SK-N-SH treated with all-trans-retinoic acid at 6 μM for 48 hours (cell line): ENCODE measurements at regions not wholly inside any gene's neighbourhood (a gene's known extent, or its start where the extent isn't known, plus 50 kb on each side); places are given as distances from the start of the nearest gene placed in this dataset.

ENCODE experiments used
- CREB5 ChIP-seq: fragments of 250-450 bp; sonication (Bioruptor Pico); IDR thresholded peaks from 2 replicates; pipeline ENCODE4 v1.5.1; 2020; ENCODE audit warnings: low read depth, mild to moderate bottlenecking, moderate library complexity
- GLIS3 ChIP-seq: fragments of 250-450 bp; sonication (Bioruptor Pico); IDR thresholded peaks from 2 replicates; pipeline ENCODE4 v1.5.0; 2020; ENCODE audit warnings: mild to moderate bottlenecking, moderate library complexity
- ISL1 ChIP-seq: fragments of 250-450 bp; sonication (Bioruptor Pico); IDR thresholded peaks from 2 replicates; pipeline ENCODE4 v2.1.2; 2022; ENCODE audit warnings: mild to moderate bottlenecking, moderate library complexity
- OSR1 ChIP-seq: fragments of 250-450 bp; sonication (Bioruptor Pico); IDR thresholded peaks from 2 replicates; pipeline ENCODE4 v1.8.0; 2022; ENCODE audit warnings: moderate library complexity, mild to moderate bottlenecking, inconsistent platforms
- POU6F1 ChIP-seq: fragments of 250-450 bp; sonication (Bioruptor Pico); IDR thresholded peaks from 2 replicates; pipeline ENCODE4 v1.8.0; 2021; ENCODE audit warnings: low read depth, mild to moderate bottlenecking, moderate library complexity, borderline replicate concordance
- PPARA ChIP-seq: fragments of 250-450 bp; sonication (Bioruptor Pico); IDR thresholded peaks from 2 replicates; pipeline ENCODE4 v1.5.0; 2020; ENCODE audit warnings: mild to moderate bottlenecking, borderline replicate concordance
- RARB ChIP-seq: fragments of 250-450 bp; sonication (Bioruptor Pico); IDR thresholded peaks from 2 replicates; pipeline ENCODE4 v1.8.0; 2021; ENCODE audit warnings: mild to moderate bottlenecking, moderate library complexity
- SNAI2 ChIP-seq: fragments of 250-450 bp; sonication (Bioruptor Pico); IDR thresholded peaks from 2 replicates; pipeline ENCODE4 v1.5.0; 2020; ENCODE audit warnings: mild to moderate bottlenecking, moderate library complexity
- TOX ChIP-seq: fragments of 250-450 bp; sonication (Bioruptor Pico); IDR thresholded peaks from 2 replicates; pipeline ENCODE4 v1.8.0; 2021; ENCODE audit warnings: mild to moderate bottlenecking, moderate library complexity, borderline replicate concordance
- TSHZ2 ChIP-seq: fragments of 250-450 bp; sonication (Bioruptor Pico); IDR thresholded peaks from 2 replicates; pipeline ENCODE4 v1.5.0; 2020; ENCODE audit warnings: mild to moderate bottlenecking, moderate library complexity

- TF ChIP-seq CREB5 (CRISPR knock-in tag) (no peak), SNAI2 (no peak), POU6F1 (CRISPR knock-in tag) (no peak), OSR1 (CRISPR knock-in tag) (no peak), GLIS3 (CRISPR knock-in tag) (no peak), PPARA (no peak), TSHZ2 (no peak), TOX (CRISPR knock-in tag) (no peak), RARB (CRISPR knock-in tag) (no peak), ISL1 (CRISPR knock-in tag) (no peak)
Measured at GRCh38 chr2:120596191-120596811, 139.4 kb upstream of the GLI2 start.
